ENCODE measurements at regions not wholly inside any gene's neighbourhood (a gene's known extent, or its start where the extent isn't known, plus 50 kb on each side); places are given as distances from the start of the nearest gene placed in this dataset.

DNA sequence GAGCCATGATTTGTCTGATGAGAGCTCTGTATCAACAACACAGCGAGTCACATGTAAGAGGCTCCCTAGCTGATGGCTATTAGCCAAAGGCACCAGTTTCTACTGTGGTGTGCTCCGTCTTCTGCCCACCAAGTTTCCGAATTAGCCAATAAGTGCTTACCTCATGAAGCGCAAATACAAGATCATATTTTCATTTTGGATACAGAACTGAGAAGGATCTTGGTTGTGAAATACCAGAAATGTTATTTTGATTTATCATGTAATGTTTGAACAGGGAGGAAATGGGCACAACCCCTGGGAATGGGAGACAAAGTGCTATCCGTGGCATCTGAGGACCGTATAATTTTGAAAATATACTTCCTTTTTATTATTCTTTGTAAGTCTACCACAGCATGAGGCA lies 234.3 kb downstream of the DACT1 start:
- no peak for TF ChIP-seq TAF1 (IDR thresholded peaks at IDR 0.05; ENCODE audit: low read depth, low read length)
- TF ChIP-seq POLR2A (IDR thresholded peaks at IDR 0.05; ENCODE audit: low read depth, low read length), result no peak
- TF ChIP-seq POLR2AphosphoS5 (IDR thresholded peaks at IDR 0.05; ENCODE audit: low read depth, low read length), result no peak
